Esophagus squamous epithelium (tissue), 4 donors: ENCODE measurements at regions not wholly inside any gene's neighbourhood (a gene's known extent, or its start where the extent isn't known, plus 50 kb on each side); places are given as distances from the start of the nearest gene placed in this dataset.

Experiments
- CTCF ChIP-seq, 6 experiments: fragments of 450-650 bp in 4 of 6; fragments of 200-600 bp in 2 of 6; sonication (generic) in 2 of 6; IDR thresholded peaks; one replicate each; pipeline ENCODE4 v1.5.1; 2016 to 2019; ENCODE audit warnings: antibody characterized with exemption in 6 of 6, mild to moderate bottlenecking in 4 of 6, moderate library complexity in 4 of 6
- POLR2A ChIP-seq, 4 donors: fragments of 450-650 bp; IDR thresholded peaks; one replicate each; pipeline ENCODE4 v1.6.1; 2017; ENCODE audit warnings: antibody characterized with exemption in 4 of 4, mild to moderate bottlenecking in 4 of 4, moderate library complexity in 3 of 4

- no peak for TF ChIP-seq CTCF (IDR thresholded peaks at IDR 0.05)
- no peak for TF ChIP-seq POLR2A (IDR thresholded peaks at IDR 0.05)
These were observed 65.1 kb upstream of the YWHAQ start for GRCh38 chr2:9695941-9696340.
